ENCODE measurements at regions not wholly inside any gene's neighbourhood (a gene's known extent, or its start where the extent isn't known, plus 50 kb on each side); places are given as distances from the start of the nearest gene placed in this dataset.

DNA sequence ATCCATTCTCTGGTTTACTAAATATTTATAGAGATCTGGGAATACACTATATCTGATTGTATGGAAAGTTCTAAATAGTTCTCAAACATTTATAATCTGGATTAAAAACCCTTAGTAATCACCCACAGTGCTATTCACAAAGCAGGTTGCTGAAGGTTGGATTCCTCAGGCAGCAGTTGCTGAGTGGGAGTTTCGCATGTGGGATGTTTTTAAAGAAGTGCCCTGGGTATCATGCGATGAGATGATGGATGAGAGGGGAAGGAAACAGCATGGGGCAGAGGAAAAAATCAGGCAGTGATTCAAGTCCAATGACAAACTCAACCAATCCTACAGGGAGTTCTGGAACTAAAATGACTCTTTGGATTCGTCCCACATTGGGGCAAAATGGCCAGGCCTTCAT is 85.3 kb upstream of the GALNT2 start:
- no peak for FAIRE-seq

DNA sequence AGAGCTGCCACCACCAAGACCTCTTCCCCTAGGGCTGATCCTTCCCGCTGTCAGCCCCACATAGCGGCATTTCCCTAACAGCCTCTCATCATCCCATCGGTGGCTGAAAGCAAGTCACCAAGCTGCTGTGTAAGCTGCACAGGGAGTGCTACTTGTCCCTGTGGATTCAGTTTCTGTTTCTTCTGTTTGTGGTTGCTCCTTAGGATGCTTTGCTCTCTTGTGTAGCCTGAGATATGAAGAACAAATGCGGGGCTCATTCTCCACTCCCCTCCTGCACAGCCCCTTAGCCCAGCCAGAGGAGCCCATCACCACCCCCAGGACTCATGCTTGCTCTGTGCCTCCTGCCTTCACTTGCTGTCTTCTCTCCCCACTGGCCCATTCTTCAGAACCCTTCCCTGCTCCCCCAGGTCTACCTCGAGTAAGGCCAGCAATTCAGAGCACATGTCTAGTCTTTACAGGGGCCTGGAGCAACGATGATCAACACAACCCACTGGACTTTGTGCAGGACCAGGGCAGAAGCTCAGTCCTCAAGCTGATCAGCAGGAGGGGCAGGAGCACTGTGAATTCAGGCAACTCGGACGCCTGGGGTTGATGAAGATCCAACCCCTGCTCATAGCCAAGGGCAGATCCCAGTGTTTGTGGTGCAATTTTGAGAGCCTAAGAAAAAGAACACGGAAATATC is 82.6 kb upstream of the GALNT2 start:
- FAIRE-seq: no peak

DNA sequence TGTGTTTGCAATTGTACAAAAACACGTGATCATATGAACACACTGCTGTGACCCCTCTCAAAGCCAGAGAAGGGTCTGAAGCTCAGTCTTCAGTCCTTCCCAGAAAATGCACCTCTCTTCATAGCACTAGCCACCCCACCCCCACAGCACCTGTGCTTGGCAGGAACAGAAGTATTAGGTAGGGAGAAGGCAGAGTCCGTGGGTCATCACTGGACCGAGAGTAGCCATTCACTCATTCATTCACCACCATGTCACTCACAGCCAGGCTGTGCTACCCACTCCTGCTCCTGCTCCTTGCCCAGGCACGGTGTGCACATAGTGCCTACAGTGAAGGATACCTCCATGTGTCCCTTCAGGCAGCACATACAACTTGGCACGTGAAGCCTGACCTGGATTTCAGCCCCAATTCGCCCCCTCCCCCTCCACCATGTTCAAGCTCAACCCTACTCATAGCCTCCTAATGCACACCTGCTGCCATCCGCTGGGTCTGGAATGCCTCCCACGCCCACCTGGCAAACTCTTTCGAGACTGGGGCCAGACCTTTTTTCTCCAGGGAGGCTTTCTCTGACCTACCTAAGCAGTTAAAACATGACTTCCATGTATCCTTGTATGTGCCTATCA is 81.9 kb upstream of the GALNT2 start:
- FAIRE-seq: no peak

DNA sequence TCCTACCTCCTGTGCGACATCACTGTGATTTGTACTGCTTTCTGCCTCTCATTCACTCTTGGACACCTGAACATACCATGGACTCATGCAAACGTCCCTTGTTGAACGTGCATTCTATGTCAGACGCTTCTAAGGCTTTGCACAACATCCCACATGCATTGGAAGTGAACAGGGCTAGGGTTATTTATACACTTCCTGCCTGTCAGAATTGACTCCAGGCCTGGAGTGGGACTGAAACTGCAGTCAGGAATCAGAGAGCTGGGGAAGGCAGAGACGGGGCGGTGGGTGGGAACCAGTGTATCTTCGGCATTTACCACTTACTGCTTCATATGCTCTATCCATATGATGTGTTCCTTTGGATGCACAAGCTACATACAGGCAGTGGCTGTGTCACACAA is 81.4 kb upstream of the GALNT2 start:
- no peak for FAIRE-seq

DNA sequence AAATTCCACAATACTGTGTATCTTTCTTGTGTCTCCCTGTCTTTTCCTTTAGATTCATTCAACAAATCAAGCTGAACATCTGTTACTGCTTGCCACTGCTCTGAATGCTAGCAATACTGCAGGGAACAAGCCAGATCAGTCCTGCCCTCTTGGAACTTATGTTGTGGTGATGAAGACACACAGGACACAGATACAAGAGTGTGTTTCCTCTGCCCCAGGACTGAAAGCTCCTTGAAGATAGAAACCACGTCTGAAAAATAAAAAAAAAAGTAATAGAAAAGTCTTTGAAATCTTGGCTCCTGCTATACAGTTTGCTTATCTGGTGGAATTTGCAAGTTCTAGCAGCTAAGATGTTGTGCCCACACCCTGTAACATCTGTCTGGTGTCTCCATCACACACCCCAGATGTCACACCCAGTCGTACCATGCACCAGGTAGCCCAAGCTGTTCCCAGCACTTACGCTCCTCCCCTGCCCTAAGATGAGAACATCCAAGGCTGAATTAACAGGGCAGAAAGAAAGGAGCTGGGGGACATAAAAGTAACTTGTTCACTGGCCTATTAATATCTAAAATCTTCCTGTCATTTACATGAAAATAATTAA is 80.2 kb upstream of the GALNT2 start:
- FAIRE-seq: no peak

DNA sequence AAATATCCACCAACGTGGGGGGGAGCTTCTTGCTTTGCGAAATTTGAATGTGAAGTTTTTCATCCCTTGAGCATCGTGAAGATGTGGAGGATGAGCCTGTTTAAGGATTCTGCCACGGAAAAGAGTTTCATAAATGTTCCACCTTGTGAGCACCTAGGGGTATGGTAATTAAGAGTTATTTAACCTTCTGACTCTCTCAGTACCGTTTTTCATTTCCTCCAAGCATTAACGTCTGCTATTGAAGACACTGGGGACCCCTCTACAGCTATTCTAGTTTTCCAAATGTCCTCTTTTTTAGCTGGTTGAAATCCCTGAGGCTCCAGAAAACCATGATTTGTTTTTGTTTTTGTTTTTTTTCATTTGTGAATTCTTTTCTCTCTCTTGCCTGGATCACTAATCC is 79.1 kb upstream of the GALNT2 start:
- FAIRE-seq: no peak

DNA sequence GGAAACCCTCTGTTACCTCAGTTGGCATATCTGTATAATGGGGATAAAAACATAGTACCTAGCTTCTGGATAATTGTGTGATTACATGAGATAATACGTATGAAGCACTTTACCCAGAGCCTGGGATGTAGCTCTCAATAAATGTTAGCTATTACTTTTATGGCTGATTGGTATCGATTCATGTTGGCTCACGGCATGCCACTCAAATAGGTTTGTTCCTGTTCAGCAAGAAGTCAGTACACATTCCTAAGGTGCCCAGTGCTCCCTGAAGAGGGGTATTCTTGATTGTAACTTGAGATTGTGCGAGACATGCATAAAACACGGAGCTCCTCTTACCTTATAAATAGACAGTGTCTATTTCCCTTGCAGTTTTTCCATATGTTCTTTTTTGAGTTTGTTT is 78.5 kb upstream of the GALNT2 start:
- no peak for FAIRE-seq

DNA sequence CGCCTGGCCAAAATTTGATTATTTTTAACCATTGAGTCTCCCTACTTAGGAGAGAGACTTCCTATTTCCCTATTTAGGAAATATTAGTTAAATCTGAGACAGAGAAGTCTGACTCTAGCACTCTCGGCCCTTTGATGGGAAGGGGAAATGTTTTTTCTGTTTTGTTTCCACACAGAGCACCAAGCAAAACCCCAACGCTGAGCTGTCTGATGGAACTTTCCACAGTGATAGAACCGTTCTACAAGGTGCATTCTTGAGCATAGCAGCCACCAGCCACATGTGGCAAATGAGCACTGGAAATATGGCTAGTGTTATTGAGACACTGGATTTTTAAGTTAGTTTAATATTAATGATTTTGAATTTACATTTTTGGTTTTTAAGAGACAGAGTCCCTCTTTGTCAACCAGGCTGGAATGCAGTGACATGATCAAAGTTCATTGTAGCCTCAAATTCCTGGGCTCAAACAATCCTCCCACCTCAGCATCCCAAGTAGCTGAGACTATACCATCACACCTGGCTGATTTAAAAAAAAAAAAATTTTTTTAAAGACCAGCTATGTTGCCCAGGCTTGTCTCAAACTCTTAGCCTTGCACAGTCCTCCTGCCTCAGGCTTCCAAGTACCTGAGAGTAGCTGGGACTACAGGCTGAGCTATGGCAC is 77.3 kb upstream of the GALNT2 start:
- no peak for FAIRE-seq

DNA sequence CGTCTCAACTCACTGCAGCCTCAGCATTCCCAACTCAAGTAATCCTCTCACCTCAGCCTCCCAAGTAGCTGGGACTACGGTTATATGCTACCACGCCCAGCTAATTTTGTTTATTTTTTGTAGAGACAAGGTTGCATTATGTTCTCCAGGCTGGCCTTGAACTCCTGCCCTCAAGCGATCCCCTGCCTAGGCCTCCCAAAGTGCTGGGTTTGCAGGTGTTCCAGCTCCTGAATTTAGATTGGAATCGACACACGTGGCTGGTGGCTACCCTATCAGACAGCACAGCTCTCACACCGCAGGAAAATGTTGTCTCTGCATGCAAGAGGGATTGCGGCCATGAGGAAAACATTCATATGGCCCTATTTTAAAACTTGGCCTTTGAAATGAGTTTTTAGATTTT is 76.7 kb upstream of the GALNT2 start:
- no peak for FAIRE-seq

DNA sequence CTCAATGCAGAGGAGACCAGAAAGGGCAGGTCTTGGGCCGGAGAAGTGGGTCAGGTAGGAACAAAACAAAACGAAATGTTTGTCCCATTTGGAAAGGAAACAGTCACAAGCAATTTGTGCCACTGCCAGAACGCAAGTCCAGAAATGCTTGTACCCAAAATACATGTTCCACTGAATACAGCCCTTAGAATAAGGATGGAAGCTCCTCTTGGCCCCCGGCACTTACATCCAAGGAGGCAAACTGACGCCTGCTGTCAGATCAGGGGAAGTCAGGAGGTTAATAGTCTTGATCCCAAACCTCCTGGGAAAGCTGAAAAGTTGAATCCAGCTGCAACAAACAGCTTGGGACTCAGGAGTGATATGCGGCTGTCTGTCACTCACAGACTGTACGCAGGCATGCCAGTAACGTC is 75.9 kb upstream of the GALNT2 start:
- FAIRE-seq: no peak

DNA sequence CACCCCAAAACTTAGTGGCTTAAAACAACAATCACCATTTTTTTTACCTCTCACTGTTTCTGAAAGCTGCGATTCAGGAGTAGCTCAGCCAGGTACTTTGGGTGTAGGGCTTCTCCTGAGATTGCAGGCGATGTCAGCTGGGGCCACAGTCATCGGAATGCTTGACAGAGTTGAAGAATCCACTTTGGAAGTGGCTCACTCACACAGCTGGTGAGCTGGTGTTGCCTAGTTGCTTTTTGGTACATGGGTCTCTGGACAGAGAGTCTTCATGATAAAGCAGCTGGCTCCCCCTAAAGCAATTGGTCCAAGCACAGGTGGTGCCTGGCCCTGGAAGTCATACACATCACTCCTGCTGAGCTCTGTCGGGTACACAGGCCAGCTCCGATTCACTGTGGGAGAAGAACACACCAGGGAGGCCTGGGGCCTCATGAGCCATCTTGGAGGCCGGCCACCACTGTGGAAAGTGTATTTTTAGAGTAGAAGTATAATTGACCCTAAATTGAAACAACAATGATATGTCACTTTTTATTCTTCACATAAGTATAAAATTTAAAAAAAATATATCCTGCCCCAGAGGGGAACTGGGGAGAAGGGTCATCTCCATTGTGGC is 75.2 kb upstream of the GALNT2 start:
- no peak for FAIRE-seq

DNA sequence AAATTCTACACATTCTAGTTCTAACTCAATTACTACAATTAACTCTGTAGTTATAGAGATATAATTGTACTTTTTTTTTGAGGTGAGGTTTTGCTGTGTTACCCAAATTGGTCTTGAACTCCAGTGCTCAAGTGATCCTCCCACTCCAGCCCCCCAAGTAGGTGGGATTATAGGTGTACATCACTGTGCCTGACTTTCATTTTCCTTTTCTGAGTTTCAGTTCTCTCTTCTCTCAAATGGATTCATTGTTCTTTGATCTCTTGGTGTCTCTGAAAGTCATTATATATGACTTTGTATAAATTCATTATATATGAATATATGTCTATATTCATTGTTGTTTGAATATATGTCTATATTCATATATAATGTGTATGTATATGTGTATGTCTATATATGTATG is 74.0 kb upstream of the GALNT2 start:
- peak; percentile 65 for FAIRE-seq

DNA sequence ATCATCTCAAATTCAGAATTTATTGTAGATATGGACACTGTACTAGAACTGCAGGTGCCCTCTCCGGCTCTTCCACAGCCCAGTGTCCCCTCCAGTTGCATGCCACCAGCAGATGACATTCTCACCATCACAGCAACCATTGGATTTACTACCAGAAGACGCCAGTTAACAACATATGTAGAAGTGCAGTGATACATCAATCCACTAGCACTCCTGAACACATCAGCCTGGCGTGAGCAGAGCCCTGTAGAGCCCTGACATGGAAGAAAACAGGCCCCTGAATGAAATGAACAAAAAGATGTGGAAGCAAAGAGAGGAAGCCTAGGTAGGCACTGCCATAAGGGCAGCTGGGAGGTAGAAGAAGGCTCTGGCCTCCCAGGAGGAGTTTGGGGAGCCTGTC is 73.1 kb upstream of the GALNT2 start:
- FAIRE-seq: no peak

DNA sequence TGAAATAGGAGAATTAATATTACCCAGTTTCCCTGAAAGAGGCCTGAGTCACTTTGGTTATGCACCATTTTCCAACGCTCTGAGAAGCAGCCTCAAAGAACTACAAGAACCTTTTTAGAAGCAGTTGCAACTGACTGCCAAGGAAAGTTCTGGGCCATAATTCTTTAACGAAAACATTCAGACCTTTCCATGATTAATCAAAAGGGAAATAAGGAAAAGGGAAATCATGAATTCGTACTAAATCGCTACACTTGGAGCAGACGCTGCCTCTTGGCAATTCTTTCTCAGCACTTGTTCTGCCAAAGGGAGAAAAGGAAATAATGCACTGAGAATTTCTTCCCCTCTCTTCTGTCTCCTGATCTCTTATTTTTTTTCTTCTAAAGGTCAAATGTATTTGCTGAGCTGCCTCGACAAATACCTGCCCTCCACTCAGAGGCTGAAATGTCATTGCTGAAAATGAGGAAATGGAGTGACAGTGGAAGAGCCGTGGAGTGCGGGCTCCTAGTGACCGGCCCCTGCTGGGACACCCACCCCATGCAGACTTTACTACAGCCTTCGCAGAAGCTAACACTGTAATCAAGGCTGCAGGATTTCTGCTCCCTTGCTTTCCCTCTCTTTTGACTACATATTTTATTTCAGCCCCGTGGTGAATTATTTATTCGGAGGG is 67.9 kb upstream of the GALNT2 start:
- FAIRE-seq: no peak

DNA sequence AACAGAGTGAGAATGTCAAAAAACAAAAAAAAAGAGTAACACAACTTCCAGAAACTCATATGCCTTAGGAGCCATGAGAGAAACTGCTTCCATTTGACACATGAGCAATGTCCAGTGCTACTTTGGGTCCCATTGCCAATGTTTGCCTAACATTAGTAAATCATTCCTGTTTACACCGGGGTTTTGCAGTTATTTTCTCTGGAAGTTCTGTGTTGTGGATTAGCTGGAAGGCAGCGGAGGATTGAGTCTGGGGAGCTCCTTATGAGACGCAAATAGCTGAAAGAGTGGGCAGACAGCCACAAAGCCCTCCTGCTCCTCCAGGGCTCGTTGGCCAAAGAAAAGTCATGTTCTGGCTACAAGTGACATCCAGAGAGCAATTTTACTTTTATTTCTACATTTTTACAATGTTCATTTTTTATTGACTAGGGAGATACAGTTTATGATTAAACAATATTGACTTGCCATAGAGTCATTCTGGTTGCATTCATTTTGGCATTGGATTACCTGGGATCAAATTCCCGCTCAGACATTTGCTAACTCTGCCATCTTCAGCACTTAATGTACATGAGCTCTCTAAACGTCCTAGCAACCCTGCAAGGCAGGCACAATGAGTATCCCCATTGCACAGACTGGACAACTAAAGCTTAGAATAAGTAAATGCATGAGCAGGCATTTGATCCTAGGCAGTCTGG is 66.4 kb upstream of the GALNT2 start:
- FAIRE-seq: no peak

DNA sequence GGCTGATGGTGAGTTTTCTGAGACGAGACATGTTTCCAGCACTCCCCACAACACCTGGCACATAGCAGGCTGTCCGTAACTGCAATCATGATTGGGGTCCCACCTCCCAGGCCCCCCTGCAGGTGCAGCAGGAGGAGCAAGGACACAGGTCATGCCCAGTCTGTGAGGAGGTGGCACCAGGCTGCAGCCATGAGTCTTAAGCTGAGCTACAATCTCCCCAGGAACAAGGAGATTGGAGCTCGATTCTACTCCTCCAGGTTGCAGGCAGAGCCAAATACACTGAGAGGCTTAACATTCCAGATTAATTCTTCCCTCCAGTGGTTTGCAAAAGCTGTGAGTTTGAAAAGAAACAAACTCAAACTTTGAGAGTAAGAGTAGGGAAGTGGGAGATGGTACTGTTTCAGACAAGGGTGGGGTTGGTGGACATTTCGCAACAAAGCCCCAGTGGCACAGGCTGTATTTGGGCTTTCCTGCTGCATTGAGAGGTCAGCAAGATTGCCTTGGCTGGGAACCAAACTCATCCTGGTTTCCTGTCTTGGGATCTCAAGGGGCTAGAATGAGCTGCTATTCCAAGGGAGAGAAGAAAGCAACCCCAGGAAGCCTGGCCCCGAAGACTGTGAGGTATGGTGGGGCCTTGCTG is 64.8 kb upstream of the GALNT2 start:
- no peak for FAIRE-seq

DNA sequence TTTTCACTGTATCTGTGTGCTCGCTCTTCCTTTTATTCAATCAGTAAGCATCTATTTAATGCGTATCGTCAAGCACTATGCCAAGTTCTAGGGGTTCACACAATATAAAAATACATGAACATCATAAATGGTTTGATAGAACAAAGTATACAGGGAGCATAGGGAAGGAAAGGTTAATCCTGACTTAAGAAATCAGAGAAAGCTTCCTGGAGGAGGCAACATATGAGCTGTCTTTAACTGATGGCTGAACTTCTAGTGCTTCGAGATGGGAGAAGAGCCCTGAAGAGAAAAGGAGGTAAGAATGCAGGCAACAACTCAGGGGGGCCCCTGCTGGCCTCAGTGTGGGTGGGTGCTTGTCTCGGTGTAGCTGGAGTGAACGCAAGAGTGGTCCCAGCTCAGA is 63.6 kb upstream of the GALNT2 start:
- no peak for FAIRE-seq

DNA sequence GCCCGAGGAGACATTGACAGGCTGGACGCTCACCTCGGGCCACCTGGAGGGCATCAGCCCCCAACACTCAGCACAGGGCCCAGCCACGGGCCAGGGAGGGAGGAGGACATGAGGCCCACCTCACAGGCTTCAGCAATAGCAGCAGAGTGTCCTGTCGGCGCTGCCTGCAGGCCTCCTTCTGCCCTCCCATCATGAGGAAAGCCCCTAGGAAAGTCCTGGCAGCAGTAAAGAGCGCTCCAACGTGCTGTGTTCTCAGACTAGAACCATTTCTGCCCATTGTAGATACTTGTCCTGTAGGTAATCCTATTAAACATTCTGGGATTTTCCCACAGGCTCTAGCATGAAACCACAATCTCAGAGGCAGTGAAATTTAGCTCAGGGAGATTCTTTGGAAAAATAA is 62.0 kb upstream of the GALNT2 start:
- no peak for FAIRE-seq

DNA sequence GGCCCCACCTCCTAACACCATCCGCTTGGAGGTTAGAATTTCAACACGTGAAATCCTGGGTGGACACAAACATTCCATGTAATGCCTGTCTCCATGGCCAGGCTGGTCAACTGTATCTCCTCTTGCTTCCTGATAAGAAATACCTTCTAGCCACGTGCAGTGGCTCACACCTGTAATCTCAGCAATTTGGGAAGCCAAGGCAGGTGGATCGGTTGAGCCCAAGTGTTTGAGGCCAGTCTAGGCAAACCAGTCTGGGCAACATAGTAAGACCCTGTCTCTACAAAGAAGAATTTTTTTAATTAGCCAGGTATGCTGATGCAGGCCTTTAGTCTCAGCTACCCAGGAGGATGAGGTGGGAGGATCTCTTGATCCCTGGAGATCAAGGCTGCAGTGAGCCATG is 58.3 kb upstream of the GALNT2 start:
- no peak for FAIRE-seq

DNA sequence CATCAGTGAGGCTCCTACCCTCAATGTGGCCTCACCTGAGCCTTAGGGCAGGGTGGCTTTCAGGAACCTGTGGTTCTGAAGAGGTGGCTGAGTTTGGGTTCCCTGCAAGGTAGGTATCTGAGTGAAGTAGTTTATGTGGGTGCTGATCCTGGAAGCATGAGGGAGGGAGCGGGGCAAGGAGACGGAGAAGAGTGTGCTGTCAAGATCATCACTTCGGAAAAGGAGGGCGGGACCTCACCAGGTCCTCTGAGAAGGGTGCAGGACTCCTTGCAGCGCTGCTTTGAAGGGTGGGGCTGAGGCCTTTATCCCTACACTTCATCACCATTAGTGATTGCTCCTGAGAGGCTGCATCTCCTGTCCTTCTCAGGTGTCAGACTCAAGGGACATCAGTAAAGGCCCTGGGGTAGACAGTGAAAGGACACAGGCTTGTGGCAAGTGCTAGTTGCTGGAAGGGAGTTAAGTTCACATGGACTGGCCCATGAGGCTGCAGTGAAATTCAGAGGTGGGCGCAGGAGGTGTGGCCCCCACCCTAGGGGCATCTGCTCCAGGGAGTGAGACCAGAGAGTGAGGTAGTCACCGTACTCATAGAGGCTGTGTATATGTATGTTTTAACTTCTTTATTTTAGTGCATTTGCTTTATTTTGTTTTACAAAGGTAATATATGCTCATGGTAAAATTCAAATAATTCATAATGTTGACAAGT is 57.3 kb upstream of the GALNT2 start:
- no peak for FAIRE-seq

DNA sequence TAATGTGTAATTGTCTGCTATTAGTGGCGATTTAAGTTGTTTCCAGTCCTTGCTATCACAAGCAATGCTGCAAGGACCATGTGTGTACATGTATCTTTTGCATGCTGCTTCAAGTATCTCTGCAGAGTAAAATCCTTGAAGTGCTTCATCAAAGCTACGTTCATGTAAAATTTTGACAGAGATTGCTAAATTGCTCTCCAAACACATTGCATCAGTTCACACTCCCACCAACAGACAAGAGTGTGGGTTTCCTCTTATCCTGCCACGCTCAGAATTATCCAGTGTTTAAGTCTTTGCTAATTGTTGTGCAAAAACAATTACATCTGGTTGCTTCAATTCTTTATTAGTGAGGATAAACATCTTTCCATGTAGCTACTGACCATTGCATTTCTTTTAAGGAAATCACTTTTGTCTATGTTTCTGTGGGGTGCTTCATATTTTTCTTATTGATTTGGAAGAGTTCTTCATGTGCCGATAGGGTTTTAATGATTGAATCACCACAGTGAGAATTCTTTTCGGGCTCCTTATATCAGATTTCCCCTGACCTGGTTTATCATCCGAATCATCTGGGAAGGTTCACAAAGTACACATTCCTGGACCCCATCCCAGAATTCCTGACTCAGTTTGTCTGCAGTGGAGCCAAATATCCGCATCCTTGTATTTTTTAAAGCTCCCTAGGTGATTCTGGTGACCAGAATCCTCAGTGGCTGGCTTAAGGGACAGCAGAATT is 56.3 kb upstream of the GALNT2 start:
- FAIRE-seq: no peak
